ENCODE measurements at regions not wholly inside any gene's neighbourhood (a gene's known extent, or its start where the extent isn't known, plus 50 kb on each side); places are given as distances from the start of the nearest gene placed in this dataset.

DNA sequence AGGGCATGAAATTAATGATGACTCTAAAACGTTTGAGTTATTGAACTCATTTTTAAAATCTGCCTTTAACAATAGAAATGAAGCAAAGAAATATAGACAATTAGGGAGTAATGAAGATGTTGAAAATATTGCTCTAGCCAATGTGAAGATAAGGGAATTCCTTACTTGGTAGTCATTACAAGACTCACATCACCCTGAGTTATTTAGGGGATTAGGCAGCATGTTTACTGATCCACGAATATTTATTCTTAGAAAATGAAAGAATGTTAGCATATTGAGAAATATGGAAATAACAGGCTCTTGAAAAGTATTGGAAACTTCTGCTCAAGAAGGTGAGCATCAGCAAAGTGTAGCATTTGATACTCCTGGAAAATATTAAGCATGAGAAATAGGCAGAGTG, 398.1 kb upstream of the ARPP21 start:
- no peak for DNase-seq (ENCODE audit: low read depth in 1 of 2, low spot score in 1 of 2)
- Histone ChIP-seq H3K27me3 (ENCODE audit: insufficient read depth, poor library complexity, severe bottlenecking) (no peaks in the 10 kb centered on the region), H3K27ac (replicated peaks) (no peak overlapping the region), H3K4me3 (replicated peaks; ENCODE audit: insufficient read depth, low read length) (no peak overlapping the region)
- TF ChIP-seq POLR2AphosphoS5 (IDR thresholded peaks at IDR 0.05; ENCODE audit: low read depth) (no peak), SPI1 (IDR thresholded peaks at IDR 0.05; ENCODE audit: borderline replicate concordance, low read depth) (no peak), GABPA (IDR thresholded peaks at IDR 0.05; ENCODE audit: low read depth) (no peak), CTCF (IDR thresholded peaks at IDR 0.05; ENCODE audit: insufficient read depth, low read length) (no peak), REST (IDR thresholded peaks at IDR 0.05; ENCODE audit: insufficient replicate concordance, low read depth) (no peak)

DNA sequence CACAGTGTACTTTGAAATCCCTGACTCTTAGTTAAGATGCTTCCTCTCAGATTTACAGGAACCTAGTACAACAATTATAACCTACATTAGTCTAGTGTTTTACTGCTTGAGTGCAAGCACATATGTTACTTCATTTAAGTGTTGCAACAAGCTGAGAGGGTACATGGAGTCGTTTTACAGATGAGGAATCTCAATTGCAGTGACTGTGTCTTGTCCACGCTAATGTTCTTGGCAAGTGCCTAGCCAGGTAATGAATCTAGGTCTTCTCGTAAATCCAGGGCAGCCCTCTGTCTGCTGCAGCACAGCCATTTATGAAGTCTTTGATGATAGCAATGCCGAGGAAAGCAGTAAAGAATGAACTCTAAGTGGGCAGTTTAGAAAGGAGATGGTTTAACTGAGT, 384.4 kb upstream of the ARPP21 start:
- DNase-seq (ENCODE audit: low read depth in 1 of 2, low spot score in 1 of 2), result no peak
- no peak overlapping the region for H3K4me3 ChIP-seq (replicated peaks; ENCODE audit: insufficient read depth, low read length)
- H3K27ac ChIP-seq (replicated peaks), result no peak overlapping the region
- H3K27me3 ChIP-seq (ENCODE audit: insufficient read depth, poor library complexity, severe bottlenecking), result no peaks in the 10 kb centered on the region
- TF ChIP-seq GABPA (IDR thresholded peaks at IDR 0.05; ENCODE audit: low read depth) (no peak), POLR2AphosphoS5 (IDR thresholded peaks at IDR 0.05; ENCODE audit: low read depth) (no peak), CTCF (IDR thresholded peaks at IDR 0.05; ENCODE audit: insufficient read depth, low read length) (no peak), REST (IDR thresholded peaks at IDR 0.05; ENCODE audit: insufficient replicate concordance, low read depth) (no peak), SPI1 (IDR thresholded peaks at IDR 0.05; ENCODE audit: borderline replicate concordance, low read depth) (no peak)

DNA sequence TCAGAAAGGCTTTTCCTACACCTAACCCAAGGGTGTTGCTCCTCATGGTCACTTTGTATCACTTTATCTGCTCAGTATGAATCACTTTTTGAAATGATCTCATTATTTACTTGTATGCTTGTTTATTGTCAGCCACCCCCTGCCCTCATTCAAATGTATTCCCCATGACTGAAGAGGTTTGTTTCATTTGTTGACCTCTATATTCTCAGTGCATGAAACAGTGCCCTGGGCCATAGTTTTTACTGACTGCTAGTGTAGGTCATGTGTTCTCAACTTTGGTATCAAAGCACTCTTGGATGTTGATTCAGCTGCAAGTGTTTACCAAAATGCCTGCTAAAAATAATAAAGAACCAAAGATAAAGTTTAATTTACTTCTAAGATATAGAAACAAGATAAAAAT, 381.7 kb upstream of the ARPP21 start:
- no peak overlapping the region for H3K4me3 ChIP-seq (replicated peaks; ENCODE audit: insufficient read depth, low read length)
- no peaks in the 10 kb centered on the region for H3K27me3 ChIP-seq (ENCODE audit: insufficient read depth, poor library complexity, severe bottlenecking)
- TF ChIP-seq CTCF (IDR thresholded peaks at IDR 0.05; ENCODE audit: insufficient read depth, low read length) (no peak), REST (IDR thresholded peaks at IDR 0.05; ENCODE audit: insufficient replicate concordance, low read depth) (no peak), SPI1 (IDR thresholded peaks at IDR 0.05; ENCODE audit: borderline replicate concordance, low read depth) (no peak), POLR2AphosphoS5 (IDR thresholded peaks at IDR 0.05; ENCODE audit: low read depth) (no peak), GABPA (IDR thresholded peaks at IDR 0.05; ENCODE audit: low read depth) (no peak)
- H3K27ac ChIP-seq (replicated peaks), result no peak overlapping the region
- DNase-seq (ENCODE audit: low read depth in 1 of 2, low spot score in 1 of 2), result no peak

All from HL-60 (cell line).